ENCODE measurements at regions not wholly inside any gene's neighbourhood (a gene's known extent, or its start where the extent isn't known, plus 50 kb on each side); places are given as distances from the start of the nearest gene placed in this dataset.

DNA sequence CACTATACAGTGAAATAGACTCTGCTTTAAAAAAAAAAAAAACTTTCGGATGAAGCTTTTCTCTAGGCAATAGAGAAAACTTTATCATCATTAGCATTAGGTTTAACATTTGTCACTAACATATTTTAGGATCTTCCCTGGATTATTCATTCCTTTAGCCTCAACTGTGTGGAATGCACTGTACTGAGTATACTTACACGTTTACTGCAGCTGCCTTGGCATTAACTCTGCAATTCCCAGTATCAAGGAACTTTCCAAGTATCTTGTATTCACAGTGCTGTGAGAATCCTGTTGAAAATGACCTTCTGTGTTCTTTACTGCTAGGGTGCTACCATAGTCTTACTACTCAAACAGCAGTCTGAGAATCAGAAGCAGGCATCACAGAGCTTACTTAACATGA, 328.2 kb upstream of the COL3A1 start:
- Histone ChIP-seq H3K27me3 (no peaks in the 10 kb centered on the region), H3K4me1 (no peaks in the 10 kb centered on the region), H3K36me3 (no peaks in the 10 kb centered on the region), H3K9me3 (no peaks in the 10 kb centered on the region), H3K27ac (no peak overlapping the region), H3K4me3 (no peak overlapping the region)
- TF ChIP-seq, protein P1, sequence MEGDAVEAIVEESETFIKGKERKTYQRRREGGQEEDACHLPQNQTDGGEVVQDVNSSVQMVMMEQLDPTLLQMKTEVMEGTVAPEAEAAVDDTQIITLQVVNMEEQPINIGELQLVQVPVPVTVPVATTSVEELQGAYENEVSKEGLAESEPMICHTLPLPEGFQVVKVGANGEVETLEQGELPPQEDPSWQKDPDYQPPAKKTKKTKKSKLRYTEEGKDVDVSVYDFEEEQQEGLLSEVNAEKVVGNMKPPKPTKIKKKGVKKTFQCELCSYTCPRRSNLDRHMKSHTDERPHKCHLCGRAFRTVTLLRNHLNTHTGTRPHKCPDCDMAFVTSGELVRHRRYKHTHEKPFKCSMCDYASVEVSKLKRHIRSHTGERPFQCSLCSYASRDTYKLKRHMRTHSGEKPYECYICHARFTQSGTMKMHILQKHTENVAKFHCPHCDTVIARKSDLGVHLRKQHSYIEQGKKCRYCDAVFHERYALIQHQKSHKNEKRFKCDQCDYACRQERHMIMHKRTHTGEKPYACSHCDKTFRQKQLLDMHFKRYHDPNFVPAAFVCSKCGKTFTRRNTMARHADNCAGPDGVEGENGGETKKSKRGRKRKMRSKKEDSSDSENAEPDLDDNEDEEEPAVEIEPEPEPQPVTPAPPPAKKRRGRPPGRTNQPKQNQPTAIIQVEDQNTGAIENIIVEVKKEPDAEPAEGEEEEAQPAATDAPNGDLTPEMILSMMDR (IDR thresholded peaks at IDR 0.05): no peak
- TF ChIP-seq POLR2A (IDR thresholded peaks at IDR 0.05): no peak
- intact Hi-C loops (cut with DNase I; ENCODE audit: low total_unique reads): no loop called here
- no peak for DNase-seq

DNA sequence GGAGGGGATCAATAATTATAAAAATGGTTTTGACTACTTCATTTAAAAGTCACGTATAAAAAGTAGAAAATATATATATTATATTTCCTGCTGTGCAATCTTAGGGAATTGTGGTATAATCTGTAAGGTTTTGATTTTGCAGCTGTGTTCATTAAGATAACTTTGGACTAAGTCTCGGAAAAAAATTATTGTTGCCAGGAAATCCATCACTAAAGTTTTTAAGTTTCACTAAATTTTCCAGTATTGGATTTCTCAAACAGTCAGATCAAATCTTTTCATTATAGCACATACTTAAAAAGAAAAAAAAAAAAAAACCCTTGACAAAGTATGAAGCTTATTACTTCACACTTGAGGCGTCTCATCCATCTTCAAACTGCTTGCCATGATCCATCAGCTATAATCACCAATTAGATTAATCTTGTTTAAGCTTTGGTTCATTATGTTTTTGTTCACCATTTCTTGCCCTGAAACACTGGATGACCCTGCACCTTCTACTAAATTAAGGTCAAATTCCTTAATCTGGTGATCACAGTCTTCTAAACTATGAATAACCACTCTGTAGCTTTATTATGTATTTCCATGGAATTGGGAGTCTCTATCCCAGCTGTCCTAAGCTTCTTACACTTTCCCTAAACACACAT, 326.6 kb upstream of the COL3A1 start:
- Histone ChIP-seq H3K27ac (no peak overlapping the region), H3K9me3 (no peaks in the 10 kb centered on the region), H3K27me3 (no peaks in the 10 kb centered on the region), H3K4me1 (no peaks in the 10 kb centered on the region), H3K4me3 (no peak overlapping the region), H3K36me3 (no peaks in the 10 kb centered on the region)
- TF ChIP-seq, protein P1 (IDR thresholded peaks at IDR 0.05): no peak
- no peak for TF ChIP-seq POLR2A (IDR thresholded peaks at IDR 0.05)
- DNase-seq: no peak
- intact Hi-C loops (cut with DNase I; ENCODE audit: low total_unique reads): no loop called here

- intact Hi-C loops (cut with DNase I; ENCODE audit: low total_unique reads): no loop called here
- TF ChIP-seq, protein P1 (IDR thresholded peaks at IDR 0.05): no peak
- no peak for TF ChIP-seq POLR2A (IDR thresholded peaks at IDR 0.05)
- peaks cover 0 to 3% of the 10 kb centered on the region in 2 donors for H3K4me1 ChIP-seq
- no peaks in the 10 kb centered on the region for H3K36me3 ChIP-seq
- H3K9me3 ChIP-seq: no peaks in the 10 kb centered on the region
- H3K4me3 ChIP-seq: no peak overlapping the region
- no peaks in the 10 kb centered on the region for H3K27me3 ChIP-seq
- DNase-seq: no peak
- no peak overlapping the region for H3K27ac ChIP-seq
These were observed 314.3 kb upstream of the COL3A1 start for GRCh38 chr2:188659656-188660406.

- H3K4me3 ChIP-seq: no peak overlapping the region
- peaks cover 0 to 5% of the 10 kb centered on the region in 2 donors for H3K4me1 ChIP-seq
- H3K27me3 ChIP-seq: no peaks in the 10 kb centered on the region
- DNase-seq: no peak
- intact Hi-C loops (cut with DNase I; ENCODE audit: low total_unique reads): no loop called here
- H3K9me3 ChIP-seq: no peaks in the 10 kb centered on the region
- H3K27ac ChIP-seq: peak overlapping the region in 1 of 2 donors; percentile 34
- no peaks in the 10 kb centered on the region for H3K36me3 ChIP-seq
- TF ChIP-seq POLR2A (IDR thresholded peaks at IDR 0.05): no peak
- TF ChIP-seq, protein P1 (IDR thresholded peaks at IDR 0.05): no peak
These were observed 310.9 kb upstream of the COL3A1 start for GRCh38 chr2:188663301-188663700.

DNA sequence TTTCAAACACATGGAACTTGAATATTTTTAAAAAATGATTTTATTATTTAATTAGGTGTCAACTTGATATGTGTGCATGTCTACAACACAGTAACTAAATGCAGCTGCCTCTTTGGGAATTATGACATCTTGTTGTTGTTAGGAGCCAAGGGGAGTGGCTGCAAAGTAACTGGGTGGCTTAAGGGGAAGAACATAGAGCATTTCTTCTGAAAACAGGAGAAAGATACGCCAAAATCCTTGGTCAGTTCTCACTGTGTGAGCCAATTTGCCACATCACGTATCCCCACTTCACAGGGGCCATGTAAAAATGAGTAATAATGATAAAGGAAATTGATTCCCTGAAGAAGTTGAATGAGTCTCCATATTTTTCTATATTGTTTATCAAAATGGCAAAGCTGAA, 309.8 kb upstream of the COL3A1 start:
- TF ChIP-seq POLR2A (IDR thresholded peaks at IDR 0.05): no peak
- TF ChIP-seq, protein P1 (IDR thresholded peaks at IDR 0.05): no peak
- Histone ChIP-seq H3K27ac (peak overlapping the region; percentile 41 to 51), H3K4me1 (peaks cover 0 to 5% of the 10 kb centered on the region in 2 donors), H3K27me3 (no peaks in the 10 kb centered on the region), H3K4me3 (no peak overlapping the region), H3K36me3 (no peaks in the 10 kb centered on the region), H3K9me3 (no peaks in the 10 kb centered on the region)
- intact Hi-C loops (cut with DNase I; ENCODE audit: low total_unique reads): no loop called here
- peak in 1 of 2 donors; percentile 19 for DNase-seq
